ENCODE measurements at regions not wholly inside any gene's neighbourhood (a gene's known extent, or its start where the extent isn't known, plus 50 kb on each side); places are given as distances from the start of the nearest gene placed in this dataset.

GRCh38 chr3:189502256-189502655 is 128.9 kb upstream of the TP63 start:
- DNase-seq = no peak

- peak in 1 of 2 donors; percentile 13 for DNase-seq
Measured at GRCh38 chr3:189502676-189503257, 128.4 kb upstream of the TP63 start.

GRCh38 chr3:189507856-189508255 is 123.3 kb upstream of the TP63 start:
- no peak for DNase-seq

- DNase-seq = no peak
Measured at GRCh38 chr3:189508784-189509501, 122.2 kb upstream of the TP63 start.

- DNase-seq = no peak
Measured at GRCh38 chr3:189512039-189512438, 119.2 kb upstream of the TP63 start.

- no peak for DNase-seq
Measured at GRCh38 chr3:189512821-189513220, 118.4 kb upstream of the TP63 start.

- DNase-seq = no peak
Measured at GRCh38 chr3:189513281-189514117, 117.7 kb upstream of the TP63 start.

- DNase-seq = no peak
Measured at GRCh38 chr3:189516039-189516438, 115.2 kb upstream of the TP63 start.

GRCh38 chr3:189517981-189518380 is 113.2 kb upstream of the TP63 start:
- DNase-seq = no peak

GRCh38 chr3:189519458-189519857 is 111.7 kb upstream of the TP63 start:
- DNase-seq = no peak

- no peak for DNase-seq
Measured at GRCh38 chr3:189529468-189529867, 101.7 kb upstream of the TP63 start.

GRCh38 chr3:189529889-189530471 is 101.2 kb upstream of the TP63 start:
- no peak for DNase-seq

- DNase-seq = no peak
Measured at GRCh38 chr3:189530822-189531221, 100.4 kb upstream of the TP63 start.

- DNase-seq = no peak
Measured at GRCh38 chr3:189531271-189531670, 99.9 kb upstream of the TP63 start.

- DNase-seq = no peak
Measured at GRCh38 chr3:189534531-189534930, 96.7 kb upstream of the TP63 start.

- no peak for DNase-seq
Measured at GRCh38 chr3:189537135-189537534, 94.1 kb upstream of the TP63 start.

- no peak for DNase-seq
Measured at GRCh38 chr3:189547448-189547847, 83.7 kb upstream of the TP63 start.

GRCh38 chr3:189548053-189548452 is 83.1 kb upstream of the TP63 start:
- no peak for DNase-seq

GRCh38 chr3:189551007-189551406 is 80.2 kb upstream of the TP63 start:
- DNase-seq = no peak

GRCh38 chr3:189554868-189555557 is 76.2 kb upstream of the TP63 start:
- DNase-seq = no peak

- no peak for DNase-seq
Measured at GRCh38 chr3:189555558-189555881, 75.7 kb upstream of the TP63 start.

GRCh38 chr3:189557824-189558223 is 73.4 kb upstream of the TP63 start:
- no peak for DNase-seq

GRCh38 chr3:189561256-189561655 is 69.9 kb upstream of the TP63 start:
- no peak for DNase-seq
